ENCODE measurements at regions not wholly inside any gene's neighbourhood (a gene's known extent, or its start where the extent isn't known, plus 50 kb on each side); places are given as distances from the start of the nearest gene placed in this dataset.

GRCh38 chr1:157404614-157405013, 147.7 kb downstream of the FCRL5 start:
- no peak for TF ChIP-seq CTCF (IDR thresholded peaks at IDR 0.05; ENCODE audit: low read depth, low read length)
- no peak overlapping the region for H3K27ac ChIP-seq (ENCODE audit: low read depth, low read length)
- H3K9me3 ChIP-seq (ENCODE audit: control insufficient read depth, insufficient read depth, low read length): no peaks in the 10 kb centered on the region
- ChIA-PET POLR2A (no interaction called here), CTCF (no interaction called here)
- no peak overlapping the region for H3K4me3 ChIP-seq (ENCODE audit: low read depth, low read length)
- peaks cover 3% of the 10 kb centered on the region for H3K27me3 ChIP-seq (ENCODE audit: control insufficient read depth, insufficient read depth, low read length)
- DNase-seq (ENCODE audit: low read depth, low spot score): no peak

GRCh38 chr1:157404063-157404501, 148.2 kb downstream of the FCRL5 start:
- Histone ChIP-seq H3K27me3 (ENCODE audit: control insufficient read depth, insufficient read depth, low read length) (peaks cover 3% of the 10 kb centered on the region), H3K27ac (ENCODE audit: low read depth, low read length) (no peak overlapping the region), H3K9me3 (ENCODE audit: control insufficient read depth, insufficient read depth, low read length) (no peaks in the 10 kb centered on the region), H3K4me3 (ENCODE audit: low read depth, low read length) (no peak overlapping the region)
- no peak for DNase-seq (ENCODE audit: low read depth, low spot score)
- no peak for TF ChIP-seq CTCF (IDR thresholded peaks at IDR 0.05; ENCODE audit: low read depth, low read length)
- ChIA-PET POLR2A (no interaction called here), CTCF (interaction anchor here (1.1 kb wide), 1 partner anchor 33 kb away, joined by 4 read pairs; no protein-coding TSS in a partner anchor)

GRCh38 chr1:157403608-157404007, 148.7 kb downstream of the FCRL5 start:
- H3K27me3 ChIP-seq (ENCODE audit: control insufficient read depth, insufficient read depth, low read length): peaks cover 3% of the 10 kb centered on the region
- H3K4me3 ChIP-seq (ENCODE audit: low read depth, low read length): no peak overlapping the region
- no peak for DNase-seq (ENCODE audit: low read depth, low spot score)
- ChIA-PET CTCF (interaction anchor here (1.1 kb wide), 1 partner anchor 33 kb away, joined by 4 read pairs; no protein-coding TSS in a partner anchor), POLR2A (no interaction called here)
- no peak overlapping the region for H3K27ac ChIP-seq (ENCODE audit: low read depth, low read length)
- H3K9me3 ChIP-seq (ENCODE audit: control insufficient read depth, insufficient read depth, low read length): no peaks in the 10 kb centered on the region
- TF ChIP-seq CTCF (IDR thresholded peaks at IDR 0.05; ENCODE audit: low read depth, low read length): no peak

- ChIA-PET POLR2A (no interaction called here), CTCF (interaction anchor here (1.1 kb wide), 1 partner anchor 32 kb away, joined by 4 read pairs; no protein-coding TSS in a partner anchor)
- peaks cover 3% of the 10 kb centered on the region for H3K27me3 ChIP-seq (ENCODE audit: control insufficient read depth, insufficient read depth, low read length)
- H3K4me3 ChIP-seq (ENCODE audit: low read depth, low read length): no peak overlapping the region
- no peak overlapping the region for H3K27ac ChIP-seq (ENCODE audit: low read depth, low read length)
- H3K9me3 ChIP-seq (ENCODE audit: control insufficient read depth, insufficient read depth, low read length): no peaks in the 10 kb centered on the region
- no peak for DNase-seq (ENCODE audit: low read depth, low spot score)
- TF ChIP-seq CTCF (IDR thresholded peaks at IDR 0.05; ENCODE audit: low read depth, low read length): no peak
These were observed 149.1 kb downstream of the FCRL5 start for GRCh38 chr1:157403203-157403602.

- H3K9me3 ChIP-seq (ENCODE audit: control insufficient read depth, insufficient read depth, low read length): no peaks in the 10 kb centered on the region
- no peak for DNase-seq (ENCODE audit: low read depth, low spot score)
- TF ChIP-seq CTCF (IDR thresholded peaks at IDR 0.05; ENCODE audit: low read depth, low read length): no peak
- ChIA-PET POLR2A (no interaction called here), CTCF (no interaction called here)
- H3K27ac ChIP-seq (ENCODE audit: low read depth, low read length): no peak overlapping the region
- H3K4me3 ChIP-seq (ENCODE audit: low read depth, low read length): no peak overlapping the region
- peaks cover 3% of the 10 kb centered on the region for H3K27me3 ChIP-seq (ENCODE audit: control insufficient read depth, insufficient read depth, low read length)
These were observed 151.5 kb downstream of the FCRL5 start for GRCh38 chr1:157400766-157401165.
